NCI-H1930 (cell line): ENCODE measurements at regions not wholly inside any gene's neighbourhood (a gene's known extent, or its start where the extent isn't known, plus 50 kb on each side); places are given as distances from the start of the nearest gene placed in this dataset.
"Not testable (repeated sequence)": the region's sequence is repeated elsewhere in the genome, so short reads cannot be mapped to it uniquely, and the experiment has no call there.

Source experiments
- DNase-seq, 2 experiments: peaks; one replicate each; lab custom pipeline; 2025; lab: John Stamatoyannopoulos, UW

DNA sequence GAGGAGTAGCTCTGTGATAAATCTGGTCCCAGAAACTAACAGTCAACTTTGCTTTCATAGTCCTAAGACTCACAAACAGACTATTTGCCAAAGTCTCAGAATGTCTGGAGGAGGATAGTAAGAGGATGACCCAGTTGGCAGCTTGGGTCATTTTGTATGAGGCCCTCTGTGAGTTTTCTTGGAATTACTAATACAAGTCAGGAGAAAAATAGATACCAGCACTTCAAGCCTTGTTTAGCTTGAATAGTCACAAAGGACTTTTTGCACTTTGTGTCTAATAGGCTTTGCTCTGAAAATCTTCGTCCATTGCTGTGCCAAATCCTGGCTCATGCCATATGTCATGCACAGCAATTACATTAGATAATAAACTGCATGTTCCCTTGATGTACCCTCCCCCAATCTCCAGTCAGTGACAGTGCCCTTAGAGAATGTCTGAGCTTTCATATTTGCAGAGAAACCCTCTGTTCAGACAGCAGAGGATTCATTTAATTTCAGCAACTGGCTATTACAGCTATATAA lies 612.8 kb downstream of the CSNK1G3 start:
- DNase-seq, result no peak

GRCh38 chr5:124121198-124121597 lies 609.2 kb downstream of the CSNK1G3 start:
- no peak for DNase-seq

GRCh38 chr5:124114911-124115310 lies 602.9 kb downstream of the CSNK1G3 start:
- DNase-seq, result no peak

DNA sequence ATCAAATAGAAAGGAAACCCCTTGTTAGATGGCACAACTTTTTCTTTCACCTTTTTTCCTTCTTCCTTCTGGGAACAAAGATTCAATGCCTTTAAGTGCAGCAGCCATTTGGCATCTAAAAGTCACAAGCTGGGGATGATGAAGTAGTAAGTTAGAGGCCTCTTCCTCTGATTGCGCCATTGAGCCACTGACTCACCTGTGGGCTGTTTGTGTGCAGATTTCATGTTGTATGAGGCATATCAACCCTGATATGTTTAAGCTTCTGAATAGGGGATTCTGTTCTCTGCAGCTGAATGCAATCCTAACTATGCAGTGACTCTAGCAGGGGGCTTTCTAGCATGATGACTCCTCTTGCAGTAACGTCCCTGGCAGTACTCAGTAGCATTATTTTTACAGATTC lies 599.9 kb downstream of the CSNK1G3 start:
- no peak for DNase-seq

GRCh38 chr5:124110942-124111341 lies 599.0 kb downstream of the CSNK1G3 start:
- DNase-seq, result no peak

DNA sequence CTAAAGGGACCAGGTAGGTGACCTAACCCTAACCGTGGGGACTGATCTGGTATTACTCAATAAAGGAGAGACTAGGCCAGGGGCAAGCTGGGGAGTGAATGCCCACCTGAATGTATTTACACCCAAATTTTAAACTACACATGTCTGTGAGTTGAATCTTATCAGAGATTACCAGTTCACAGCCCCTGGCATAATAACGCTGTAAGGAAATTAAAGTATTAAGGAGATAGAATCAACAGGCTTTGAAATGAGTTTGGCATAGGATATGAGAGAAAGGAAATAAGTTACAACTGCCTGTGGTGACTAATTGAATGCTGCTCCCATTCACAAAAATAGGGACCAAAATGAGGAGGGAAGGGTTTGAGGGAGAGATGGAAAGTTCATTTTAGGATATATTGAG lies 593.3 kb downstream of the CSNK1G3 start:
- no peak for DNase-seq

DNA sequence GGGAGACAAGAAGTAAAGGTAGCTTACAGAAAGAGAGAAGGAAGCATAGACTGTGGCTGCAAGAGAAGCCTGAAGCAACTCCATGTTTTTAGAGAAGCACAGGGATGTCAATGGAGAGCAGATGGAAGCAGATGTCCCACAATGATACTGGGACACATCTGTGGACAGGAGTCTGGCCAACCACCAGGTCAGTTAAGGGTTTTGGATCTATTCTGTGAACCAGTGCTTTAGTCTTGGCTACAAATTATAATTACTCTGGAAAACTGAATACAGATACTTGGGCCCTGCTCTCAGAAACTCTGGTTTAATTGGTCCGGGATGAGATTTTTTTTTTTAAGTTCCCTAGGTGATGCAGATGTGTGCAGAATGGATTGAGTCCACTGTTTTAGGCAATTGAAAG lies 592.8 kb downstream of the CSNK1G3 start:
- DNase-seq, result no peak

DNA sequence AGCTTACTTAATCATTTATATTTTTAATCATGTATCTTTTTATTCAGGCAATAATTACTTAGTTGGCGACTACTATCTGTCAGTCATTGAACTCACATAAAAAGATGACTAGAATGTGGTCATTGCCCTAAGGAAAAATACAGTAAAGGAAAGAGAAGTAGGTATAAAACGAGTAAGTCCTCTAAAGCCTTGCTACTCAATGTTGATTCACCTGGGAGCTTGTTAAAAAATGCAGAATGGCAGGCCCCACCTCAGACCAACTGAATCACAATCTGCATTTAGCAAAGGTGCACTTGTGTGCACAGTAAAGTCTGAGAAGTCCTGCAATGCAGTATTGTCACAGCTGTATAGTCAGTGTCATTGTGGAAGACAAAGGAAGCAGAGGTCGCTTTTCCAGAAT lies 592.4 kb downstream of the CSNK1G3 start:
- DNase-seq, result no peak

DNA sequence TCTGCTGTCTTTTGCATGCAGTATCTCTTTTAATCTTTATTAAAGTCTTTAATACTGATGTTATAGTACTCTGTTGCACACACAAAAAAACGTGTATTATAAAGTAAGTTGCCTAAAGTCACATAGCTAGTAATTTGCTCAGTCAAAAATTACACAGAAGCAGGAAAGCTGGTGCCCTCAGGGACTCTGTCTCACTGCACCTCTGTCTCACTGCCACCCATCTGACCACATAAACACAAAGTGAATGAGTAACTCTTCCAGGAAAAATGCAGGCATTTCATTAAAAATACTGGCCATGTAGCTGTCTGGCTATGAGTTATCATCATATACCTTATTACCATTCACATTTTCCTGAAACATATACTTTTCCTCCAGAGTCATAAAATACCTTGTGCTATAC lies 591.7 kb downstream of the CSNK1G3 start:
- no peak for DNase-seq

DNA sequence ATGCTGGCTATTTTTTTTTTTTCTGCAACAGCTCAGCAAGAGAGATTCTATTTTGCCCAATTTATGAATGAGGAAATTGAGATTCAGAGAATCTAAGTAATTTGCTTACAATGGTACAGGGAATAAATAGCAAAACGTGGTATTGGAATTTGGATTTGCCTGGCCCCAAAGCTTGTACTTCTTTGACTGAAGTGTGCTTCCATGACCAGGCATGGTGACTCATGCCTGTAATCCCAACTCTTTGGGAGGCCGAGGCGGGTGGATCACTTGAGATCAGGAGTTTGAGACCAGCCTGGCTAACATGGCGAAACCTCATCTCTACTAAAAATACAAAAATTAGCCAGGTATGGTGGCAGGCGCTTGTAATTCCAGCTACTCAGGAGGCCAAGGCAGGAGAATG lies 591.1 kb downstream of the CSNK1G3 start:
- not testable (repeated sequence) for DNase-seq

GRCh38 chr5:124102486-124102885 lies 590.5 kb downstream of the CSNK1G3 start:
- no peak for DNase-seq

DNA sequence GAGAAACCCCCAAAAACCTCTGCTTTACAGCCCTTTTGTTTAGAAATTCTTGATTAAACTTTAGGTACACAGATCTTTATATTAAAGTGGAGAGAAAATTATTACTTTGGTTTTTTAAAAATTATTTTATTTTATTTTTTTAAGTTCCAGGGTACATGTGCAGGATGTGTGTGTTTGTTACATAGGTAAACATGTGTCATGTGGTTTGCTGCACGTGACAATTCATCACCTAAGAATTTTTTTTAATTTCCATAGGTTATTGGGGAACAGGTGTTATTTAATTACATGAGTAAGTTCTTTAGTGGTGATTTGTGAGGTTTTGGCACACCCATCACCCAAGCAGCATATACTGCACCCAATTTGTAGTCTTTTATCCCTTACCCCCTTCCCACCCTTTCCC lies 581.7 kb downstream of the CSNK1G3 start:
- DNase-seq, result no peak

DNA sequence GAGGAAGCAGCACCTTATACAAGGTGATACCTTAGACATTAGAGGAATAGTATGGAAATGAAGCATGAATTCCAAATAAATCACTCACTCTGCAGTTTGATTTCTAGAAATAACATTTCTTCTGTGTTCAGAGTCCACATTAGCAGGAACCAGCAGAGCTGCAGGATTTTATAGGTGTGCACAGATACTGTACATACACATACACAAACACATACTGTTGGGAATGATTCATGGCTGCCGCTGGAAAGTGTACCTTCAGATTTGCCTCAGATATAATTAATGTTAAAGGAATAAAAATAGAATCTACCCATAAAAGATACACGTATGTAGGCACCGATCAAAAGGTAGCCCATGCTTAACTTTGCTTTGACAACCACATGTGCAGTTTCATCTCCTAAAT lies 578.1 kb downstream of the CSNK1G3 start:
- DNase-seq, result no peak

- no peak for DNase-seq
Measured at GRCh38 chr5:124089578-124089977, 577.6 kb downstream of the CSNK1G3 start.

- DNase-seq, result no peak
Measured at GRCh38 chr5:124088289-124089032, 576.5 kb downstream of the CSNK1G3 start.

DNA sequence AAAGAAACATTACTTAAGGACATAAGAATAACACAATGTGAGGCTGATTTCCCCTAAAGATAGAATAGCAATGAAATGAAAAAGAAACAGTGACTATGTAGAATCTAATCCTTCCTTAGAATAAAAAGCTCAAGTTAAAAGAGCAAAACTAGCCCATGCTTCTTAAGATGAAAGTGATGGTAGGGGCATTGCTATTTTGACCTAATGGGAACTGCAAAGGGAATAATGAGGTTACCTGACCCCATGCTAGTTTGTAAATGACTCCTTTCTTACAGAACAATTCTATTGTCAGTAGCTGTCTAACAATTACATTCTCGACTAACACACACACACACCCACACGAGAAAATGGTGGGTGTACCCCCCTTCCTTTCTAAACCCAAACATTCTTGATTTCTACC lies 575.8 kb downstream of the CSNK1G3 start:
- DNase-seq, result no peak

GRCh38 chr5:124080256-124080655 lies 568.3 kb downstream of the CSNK1G3 start:
- no peak for DNase-seq

- no peak for DNase-seq
Measured at GRCh38 chr5:124079062-124079461, 567.1 kb downstream of the CSNK1G3 start.

GRCh38 chr5:124074500-124074899 lies 562.5 kb downstream of the CSNK1G3 start:
- no peak for DNase-seq

GRCh38 chr5:124072570-124072969 lies 560.6 kb downstream of the CSNK1G3 start:
- no peak for DNase-seq

- no peak for DNase-seq
Measured at GRCh38 chr5:124071039-124071438, 559.1 kb downstream of the CSNK1G3 start.

- no peak for DNase-seq
Measured at GRCh38 chr5:124065508-124065907, 553.5 kb downstream of the CSNK1G3 start.

DNA sequence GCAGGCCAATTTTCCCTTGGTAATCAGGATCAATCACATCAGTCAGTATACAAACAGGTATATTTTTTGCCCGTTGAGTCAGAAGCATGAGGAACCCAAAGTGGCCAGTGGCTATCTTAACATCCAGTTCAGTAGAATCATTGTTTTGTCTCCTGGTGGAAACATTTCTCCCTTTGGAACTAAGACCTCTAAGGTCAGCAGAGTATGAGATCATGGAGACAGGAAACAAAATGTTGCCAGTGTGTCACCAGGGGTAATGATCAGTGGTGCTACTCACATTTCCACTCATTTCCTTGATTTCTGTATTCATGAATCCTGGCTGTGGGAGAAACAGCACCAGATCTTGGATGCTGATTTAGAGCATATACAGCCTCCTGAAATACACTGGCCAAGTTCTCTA lies 553.0 kb downstream of the CSNK1G3 start:
- DNase-seq, result no peak

- DNase-seq, result no peak
Measured at GRCh38 chr5:124061663-124062062, 549.7 kb downstream of the CSNK1G3 start.
